ENCODE measurements at regions not wholly inside any gene's neighbourhood (a gene's known extent, or its start where the extent isn't known, plus 50 kb on each side); places are given as distances from the start of the nearest gene placed in this dataset.

- no peak for DNase-seq
These were observed 163.5 kb upstream of the NT5C1B start for GRCh38 chr2:18752667-18753422.

- no peak for DNase-seq
These were observed 162.7 kb upstream of the NT5C1B start for GRCh38 chr2:18752022-18752493.

GRCh38 chr2:18750672-18751554 is 161.5 kb upstream of the NT5C1B start:
- no peak for DNase-seq

- DNase-seq, result peak; percentile 37 to 41
These were observed 160.7 kb upstream of the NT5C1B start for GRCh38 chr2:18749912-18750526.

- no peak for DNase-seq
These were observed 156.3 kb upstream of the NT5C1B start for GRCh38 chr2:18745431-18746272.

GRCh38 chr2:18741895-18742732 is 152.7 kb upstream of the NT5C1B start:
- DNase-seq, result no peak

GRCh38 chr2:18741191-18741590 is 151.8 kb upstream of the NT5C1B start:
- no peak for DNase-seq

- DNase-seq, result no peak
These were observed 151.1 kb upstream of the NT5C1B start for GRCh38 chr2:18740474-18740881.

GRCh38 chr2:18731666-18732065 is 142.3 kb upstream of the NT5C1B start:
- no peak for DNase-seq

GRCh38 chr2:18724371-18725145 is 135.2 kb upstream of the NT5C1B start:
- no peak for DNase-seq

- no peak for DNase-seq
These were observed 133.8 kb upstream of the NT5C1B start for GRCh38 chr2:18723219-18723618.

- DNase-seq, result no peak
These were observed 132.7 kb upstream of the NT5C1B start for GRCh38 chr2:18722101-18722500.

- DNase-seq, result no peak
These were observed 131.9 kb upstream of the NT5C1B start for GRCh38 chr2:18721038-18721922.

GRCh38 chr2:18719978-18720775 is 130.8 kb upstream of the NT5C1B start:
- DNase-seq, result no peak

- no peak for DNase-seq
These were observed 118.9 kb upstream of the NT5C1B start for GRCh38 chr2:18708203-18708715.

- no peak for DNase-seq
These were observed 116.6 kb upstream of the NT5C1B start for GRCh38 chr2:18706001-18706400.

GRCh38 chr2:18704276-18704675 is 114.9 kb upstream of the NT5C1B start:
- no peak for DNase-seq

GRCh38 chr2:18703555-18703954 is 114.2 kb upstream of the NT5C1B start:
- DNase-seq, result no peak

GRCh38 chr2:18701981-18702380 is 112.6 kb upstream of the NT5C1B start:
- DNase-seq, result no peak
